ENCODE measurements at regions not wholly inside any gene's neighbourhood (a gene's known extent, or its start where the extent isn't known, plus 50 kb on each side); places are given as distances from the start of the nearest gene placed in this dataset.

GRCh38 chr6:145194389-145194788 lies 540.9 kb downstream of the EPM2A start:
- H3K36me3 Mint-ChIP-seq, result no peaks in the 10 kb centered on the region
- no peak overlapping the region for H3K4me3 Mint-ChIP-seq
- no peak overlapping the region for H3K27ac Mint-ChIP-seq
- H3K9me3 Mint-ChIP-seq, result no peaks in the 10 kb centered on the region
- DNase-seq (ENCODE audit: low spot score) (no peak), ATAC-seq (no peak)
- TF ChIP-seq, protein P1, sequence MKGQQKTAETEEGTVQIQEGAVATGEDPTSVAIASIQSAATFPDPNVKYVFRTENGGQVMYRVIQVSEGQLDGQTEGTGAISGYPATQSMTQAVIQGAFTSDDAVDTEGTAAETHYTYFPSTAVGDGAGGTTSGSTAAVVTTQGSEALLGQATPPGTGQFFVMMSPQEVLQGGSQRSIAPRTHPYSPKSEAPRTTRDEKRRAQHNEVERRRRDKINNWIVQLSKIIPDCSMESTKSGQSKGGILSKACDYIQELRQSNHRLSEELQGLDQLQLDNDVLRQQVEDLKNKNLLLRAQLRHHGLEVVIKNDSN (CRISPR knock-in tag; IDR thresholded peaks at IDR 0.05), result no peak
- no peak for TF ChIP-seq ZNF121 (CRISPR knock-in tag; IDR thresholded peaks at IDR 0.05)
- TF ChIP-seq JAZF1 (CRISPR knock-in tag; IDR thresholded peaks at IDR 0.05), result no peak
- POLR2A ChIA-PET, result no interaction called here
- no peaks in the 10 kb centered on the region for H3K27me3 Mint-ChIP-seq (ENCODE audit: low read depth)
- H3K4me1 Mint-ChIP-seq, result 0 out of 2 replicates have a peak, but pooled peaks cover 2% of the 10 kb centered on the region
- CTCF ChIA-PET, result no interaction called here

GRCh38 chr6:145199961-145200360 lies 535.4 kb downstream of the EPM2A start:
- Mint-ChIP-seq H3K27me3 (ENCODE audit: low read depth) (no peaks in the 10 kb centered on the region), H3K9me3 (no peaks in the 10 kb centered on the region), H3K27ac (no peak overlapping the region), H3K4me3 (no peak overlapping the region), H3K4me1 (0 out of 2 replicates have a peak, but pooled peaks cover 2% of the 10 kb centered on the region), H3K36me3 (no peaks in the 10 kb centered on the region)
- DNase-seq (ENCODE audit: low spot score), result no peak
- CTCF ChIA-PET, result no interaction called here
- TF ChIP-seq, protein P2, sequence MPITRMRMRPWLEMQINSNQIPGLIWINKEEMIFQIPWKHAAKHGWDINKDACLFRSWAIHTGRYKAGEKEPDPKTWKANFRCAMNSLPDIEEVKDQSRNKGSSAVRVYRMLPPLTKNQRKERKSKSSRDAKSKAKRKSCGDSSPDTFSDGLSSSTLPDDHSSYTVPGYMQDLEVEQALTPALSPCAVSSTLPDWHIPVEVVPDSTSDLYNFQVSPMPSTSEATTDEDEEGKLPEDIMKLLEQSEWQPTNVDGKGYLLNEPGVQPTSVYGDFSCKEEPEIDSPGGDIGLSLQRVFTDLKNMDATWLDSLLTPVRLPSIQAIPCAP (CRISPR knock-in tag; IDR thresholded peaks at IDR 0.05), result no peak
- no peak for TF ChIP-seq MLX (CRISPR knock-in tag; IDR thresholded peaks at IDR 0.05)
- TF ChIP-seq, protein P3, sequence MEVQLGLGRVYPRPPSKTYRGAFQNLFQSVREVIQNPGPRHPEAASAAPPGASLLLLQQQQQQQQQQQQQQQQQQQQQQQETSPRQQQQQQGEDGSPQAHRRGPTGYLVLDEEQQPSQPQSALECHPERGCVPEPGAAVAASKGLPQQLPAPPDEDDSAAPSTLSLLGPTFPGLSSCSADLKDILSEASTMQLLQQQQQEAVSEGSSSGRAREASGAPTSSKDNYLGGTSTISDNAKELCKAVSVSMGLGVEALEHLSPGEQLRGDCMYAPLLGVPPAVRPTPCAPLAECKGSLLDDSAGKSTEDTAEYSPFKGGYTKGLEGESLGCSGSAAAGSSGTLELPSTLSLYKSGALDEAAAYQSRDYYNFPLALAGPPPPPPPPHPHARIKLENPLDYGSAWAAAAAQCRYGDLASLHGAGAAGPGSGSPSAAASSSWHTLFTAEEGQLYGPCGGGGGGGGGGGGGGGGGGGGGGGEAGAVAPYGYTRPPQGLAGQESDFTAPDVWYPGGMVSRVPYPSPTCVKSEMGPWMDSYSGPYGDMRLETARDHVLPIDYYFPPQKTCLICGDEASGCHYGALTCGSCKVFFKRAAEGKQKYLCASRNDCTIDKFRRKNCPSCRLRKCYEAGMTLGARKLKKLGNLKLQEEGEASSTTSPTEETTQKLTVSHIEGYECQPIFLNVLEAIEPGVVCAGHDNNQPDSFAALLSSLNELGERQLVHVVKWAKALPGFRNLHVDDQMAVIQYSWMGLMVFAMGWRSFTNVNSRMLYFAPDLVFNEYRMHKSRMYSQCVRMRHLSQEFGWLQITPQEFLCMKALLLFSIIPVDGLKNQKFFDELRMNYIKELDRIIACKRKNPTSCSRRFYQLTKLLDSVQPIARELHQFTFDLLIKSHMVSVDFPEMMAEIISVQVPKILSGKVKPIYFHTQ (CRISPR knock-in tag; IDR thresholded peaks at IDR 0.05), result no peak
- TF ChIP-seq MAX (CRISPR knock-in tag; IDR thresholded peaks at IDR 0.05), result no peak
- TF ChIP-seq CREM (CRISPR knock-in tag; IDR thresholded peaks at IDR 0.05), result no peak
- TF ChIP-seq RORB (CRISPR knock-in tag; IDR thresholded peaks at IDR 0.05), result no peak
- TF ChIP-seq ZBTB21 (CRISPR knock-in tag; IDR thresholded peaks at IDR 0.05; ENCODE audit: borderline replicate concordance), result no peak
- TF ChIP-seq SMAD4 (CRISPR knock-in tag; IDR thresholded peaks at IDR 0.05), result no peak
- no peak for ATAC-seq
- POLR2A ChIA-PET, result no interaction called here

DNA sequence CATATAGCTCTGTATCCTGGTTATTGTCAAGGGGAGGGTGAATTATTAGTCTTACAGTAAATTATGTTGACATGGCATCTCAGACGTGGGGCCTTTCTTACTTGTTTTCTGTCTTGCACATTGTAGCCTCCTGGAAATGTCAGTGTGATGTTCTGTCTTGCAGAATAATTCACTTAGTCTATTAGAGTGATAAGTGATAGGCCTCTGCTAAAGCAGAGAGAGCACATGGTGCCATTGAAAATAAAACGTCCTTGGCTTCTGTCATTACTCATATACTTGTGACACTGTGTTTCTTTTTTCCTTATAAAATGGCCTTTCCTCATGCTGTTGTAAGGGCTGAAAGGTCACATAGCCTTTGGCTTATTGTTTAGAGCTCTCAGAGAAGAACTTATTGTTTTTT lies 531.0 kb downstream of the EPM2A start:
- CTCF ChIA-PET, result no interaction called here
- ATAC-seq (no peak), DNase-seq (ENCODE audit: low spot score) (no peak)
- Mint-ChIP-seq H3K36me3 (no peaks in the 10 kb centered on the region), H3K27me3 (ENCODE audit: low read depth) (no peaks in the 10 kb centered on the region), H3K4me3 (no peak overlapping the region), H3K4me1 (no peaks in the 10 kb centered on the region), H3K9me3 (no peaks in the 10 kb centered on the region), H3K27ac (no peak overlapping the region)
- POLR2A ChIA-PET, result no interaction called here
- no peak for TF ChIP-seq FOXP4 (CRISPR knock-in tag; IDR thresholded peaks at IDR 0.05)
- TF ChIP-seq CREM (CRISPR knock-in tag; IDR thresholded peaks at IDR 0.05), result no peak
- TF ChIP-seq, protein P4, sequence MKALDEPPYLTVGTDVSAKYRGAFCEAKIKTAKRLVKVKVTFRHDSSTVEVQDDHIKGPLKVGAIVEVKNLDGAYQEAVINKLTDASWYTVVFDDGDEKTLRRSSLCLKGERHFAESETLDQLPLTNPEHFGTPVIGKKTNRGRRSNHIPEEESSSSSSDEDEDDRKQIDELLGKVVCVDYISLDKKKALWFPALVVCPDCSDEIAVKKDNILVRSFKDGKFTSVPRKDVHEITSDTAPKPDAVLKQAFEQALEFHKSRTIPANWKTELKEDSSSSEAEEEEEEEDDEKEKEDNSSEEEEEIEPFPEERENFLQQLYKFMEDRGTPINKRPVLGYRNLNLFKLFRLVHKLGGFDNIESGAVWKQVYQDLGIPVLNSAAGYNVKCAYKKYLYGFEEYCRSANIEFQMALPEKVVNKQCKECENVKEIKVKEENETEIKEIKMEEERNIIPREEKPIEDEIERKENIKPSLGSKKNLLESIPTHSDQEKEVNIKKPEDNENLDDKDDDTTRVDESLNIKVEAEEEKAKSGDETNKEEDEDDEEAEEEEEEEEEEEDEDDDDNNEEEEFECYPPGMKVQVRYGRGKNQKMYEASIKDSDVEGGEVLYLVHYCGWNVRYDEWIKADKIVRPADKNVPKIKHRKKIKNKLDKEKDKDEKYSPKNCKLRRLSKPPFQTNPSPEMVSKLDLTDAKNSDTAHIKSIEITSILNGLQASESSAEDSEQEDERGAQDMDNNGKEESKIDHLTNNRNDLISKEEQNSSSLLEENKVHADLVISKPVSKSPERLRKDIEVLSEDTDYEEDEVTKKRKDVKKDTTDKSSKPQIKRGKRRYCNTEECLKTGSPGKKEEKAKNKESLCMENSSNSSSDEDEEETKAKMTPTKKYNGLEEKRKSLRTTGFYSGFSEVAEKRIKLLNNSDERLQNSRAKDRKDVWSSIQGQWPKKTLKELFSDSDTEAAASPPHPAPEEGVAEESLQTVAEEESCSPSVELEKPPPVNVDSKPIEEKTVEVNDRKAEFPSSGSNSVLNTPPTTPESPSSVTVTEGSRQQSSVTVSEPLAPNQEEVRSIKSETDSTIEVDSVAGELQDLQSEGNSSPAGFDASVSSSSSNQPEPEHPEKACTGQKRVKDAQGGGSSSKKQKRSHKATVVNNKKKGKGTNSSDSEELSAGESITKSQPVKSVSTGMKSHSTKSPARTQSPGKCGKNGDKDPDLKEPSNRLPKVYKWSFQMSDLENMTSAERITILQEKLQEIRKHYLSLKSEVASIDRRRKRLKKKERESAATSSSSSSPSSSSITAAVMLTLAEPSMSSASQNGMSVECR (CRISPR knock-in tag; IDR thresholded peaks at IDR 0.05; ENCODE audit: borderline replicate concordance), result no peak
- no peak for TF ChIP-seq AFF4 (CRISPR knock-in tag; IDR thresholded peaks at IDR 0.05; ENCODE audit: borderline replicate concordance)
- TF ChIP-seq KAT7 (CRISPR knock-in tag; IDR thresholded peaks at IDR 0.05; ENCODE audit: borderline replicate concordance), result no peak
- no peak for TF ChIP-seq ZNF219 (CRISPR knock-in tag; IDR thresholded peaks at IDR 0.05; ENCODE audit: borderline replicate concordance)

All from WTC11 (cell line).